GM19023 (cell line): ENCODE measurements at regions not wholly inside any gene's neighbourhood (a gene's known extent, or its start where the extent isn't known, plus 50 kb on each side); places are given as distances from the start of the nearest gene placed in this dataset.
A peak's percentile ranks its signal among the peaks of the same experiment; 100 is the strongest.

ENCODE experiments used
- ATAC-seq: cut with Tn5 transposase; IDR thresholded peaks from one replicate; pipeline ENCODE4 v1.9.1; 2021; ENCODE audit warnings: mild to moderate bottlenecking, moderate library complexity; ENCODE audit not compliant: unreplicated experiment

DNA sequence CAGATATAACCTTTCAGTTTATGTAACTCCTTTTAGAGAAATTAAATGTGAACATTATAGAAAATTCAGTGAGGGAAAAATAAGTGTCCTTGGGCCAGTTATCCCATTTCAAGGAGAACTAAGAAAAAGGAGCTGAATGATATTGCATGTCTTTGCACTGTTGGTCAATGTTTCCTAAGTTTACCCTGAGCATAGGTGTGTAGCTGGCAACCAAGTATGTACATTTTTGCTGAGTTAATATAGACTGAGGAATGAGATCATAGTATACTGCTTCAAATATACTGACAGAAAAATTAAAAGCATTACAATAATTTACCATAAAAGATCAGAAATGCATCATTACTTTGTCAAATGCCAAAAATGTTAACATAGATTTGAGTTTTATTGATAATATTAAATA is 2128.7 kb upstream of the C9orf72 start:
- ATAC-seq = no peak

DNA sequence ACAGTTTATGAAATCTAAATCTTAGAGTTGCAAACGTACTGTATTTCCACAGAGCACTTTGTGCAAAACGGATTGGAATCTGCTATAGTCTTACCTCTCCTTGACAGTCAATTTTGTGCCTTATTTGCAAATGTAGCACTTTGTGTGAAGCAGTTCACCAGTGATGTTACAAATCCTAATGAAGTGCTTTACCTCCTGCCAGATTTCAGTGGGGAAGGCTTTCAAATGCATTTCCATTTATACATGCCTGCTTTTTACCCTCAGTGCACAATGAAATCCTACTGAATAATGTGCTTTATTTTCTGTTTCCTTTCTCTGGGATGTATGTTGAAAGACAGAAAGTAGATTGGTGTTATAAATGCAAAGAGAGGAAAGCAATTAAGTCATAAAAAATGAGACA is 2141.6 kb upstream of the C9orf72 start:
- ATAC-seq = no peak

DNA sequence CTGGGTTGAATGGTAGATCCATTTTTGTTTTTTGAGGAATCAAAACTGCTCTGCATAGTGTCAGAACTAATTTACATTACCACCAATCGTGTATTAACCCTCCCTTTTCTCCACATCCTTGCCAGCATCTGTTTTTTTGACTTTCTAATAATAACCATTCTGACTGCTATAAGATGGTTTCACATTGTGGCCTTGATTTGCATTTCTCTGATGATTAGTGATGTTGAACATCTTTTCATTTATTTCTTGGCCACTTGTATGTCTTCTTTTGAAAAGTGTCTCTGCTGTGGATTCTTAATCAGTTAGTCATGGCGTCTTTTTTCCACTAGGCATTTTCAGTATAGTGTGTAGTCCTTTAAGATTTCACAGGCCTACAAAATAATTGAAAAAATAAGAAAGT is 2144.3 kb upstream of the C9orf72 start:
- no peak for ATAC-seq

DNA sequence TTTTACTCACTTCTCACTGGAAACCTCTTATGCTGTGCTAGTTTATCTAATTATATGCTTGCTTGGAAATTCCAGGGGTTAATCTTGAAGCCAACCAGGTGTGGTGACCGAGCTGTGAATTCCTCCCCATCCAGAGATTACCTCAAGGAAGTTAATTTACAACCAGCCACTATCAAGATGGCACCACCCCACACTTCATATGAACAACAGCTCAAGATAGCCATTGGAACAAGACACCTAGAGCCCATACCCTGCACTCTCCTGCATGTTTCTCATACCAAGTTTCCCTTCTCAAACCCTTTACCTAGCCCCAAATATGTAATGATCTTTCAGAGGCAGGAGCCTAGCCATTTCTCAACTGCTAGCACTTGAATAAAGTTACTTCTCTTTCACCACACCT is 2156.9 kb upstream of the C9orf72 start:
- ATAC-seq = no peak

DNA sequence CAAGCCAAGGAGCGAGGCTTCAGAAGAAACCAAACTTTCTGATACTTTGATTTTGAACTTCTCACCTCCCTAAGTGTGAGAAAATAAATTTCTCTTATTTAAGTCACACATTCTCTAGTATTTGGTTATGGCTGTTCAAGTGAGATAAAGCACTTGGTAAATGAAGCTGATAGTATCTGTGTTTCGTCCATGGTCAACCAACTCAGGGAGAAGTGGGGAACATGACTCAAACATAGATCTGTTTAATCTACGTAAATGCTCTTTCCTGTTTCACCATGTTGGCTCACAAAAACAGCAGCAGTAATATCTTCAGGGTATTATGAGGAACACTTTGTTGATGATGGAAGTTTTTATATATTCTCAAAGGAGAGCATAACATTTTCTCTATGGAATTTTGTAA is 2167.2 kb upstream of the C9orf72 start:
- ATAC-seq = no peak

DNA sequence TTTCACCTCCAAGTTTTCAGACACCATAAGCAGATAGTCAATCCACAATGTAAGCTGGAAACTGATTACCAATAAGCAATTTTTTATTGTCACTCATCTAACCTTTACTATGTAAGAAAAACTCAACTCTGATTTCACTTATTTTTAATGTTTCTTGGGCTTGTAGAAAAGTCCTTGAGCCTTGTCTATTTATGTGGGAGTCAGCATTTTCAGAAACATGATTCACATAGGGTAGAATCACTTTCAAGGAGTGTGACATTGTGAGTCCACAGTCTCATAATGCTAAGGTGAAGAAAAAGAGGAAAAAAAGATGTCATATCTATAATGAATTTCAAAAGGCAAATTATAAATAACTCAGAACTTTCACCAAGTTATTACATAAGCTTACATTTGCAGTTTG is 2167.9 kb upstream of the C9orf72 start:
- ATAC-seq = no peak

DNA sequence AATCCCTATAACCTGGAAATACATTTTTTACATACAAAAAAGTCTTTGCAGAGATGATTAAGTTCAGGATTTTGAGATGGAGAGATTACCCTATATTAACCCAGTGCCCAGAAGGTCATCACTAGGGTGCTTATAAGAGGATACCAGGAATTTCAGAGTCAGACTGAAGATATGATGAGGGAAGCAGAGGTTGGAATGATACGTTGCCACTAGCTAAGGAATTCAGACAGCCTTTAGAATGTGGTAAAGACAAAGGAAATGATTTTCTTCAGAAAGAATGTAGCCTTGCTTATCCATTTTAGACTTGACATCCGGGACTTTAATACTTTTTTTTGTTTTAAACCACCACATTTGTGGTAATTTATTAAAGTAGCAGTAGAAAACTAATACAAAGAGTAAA is 2176.8 kb upstream of the C9orf72 start:
- no peak for ATAC-seq

DNA sequence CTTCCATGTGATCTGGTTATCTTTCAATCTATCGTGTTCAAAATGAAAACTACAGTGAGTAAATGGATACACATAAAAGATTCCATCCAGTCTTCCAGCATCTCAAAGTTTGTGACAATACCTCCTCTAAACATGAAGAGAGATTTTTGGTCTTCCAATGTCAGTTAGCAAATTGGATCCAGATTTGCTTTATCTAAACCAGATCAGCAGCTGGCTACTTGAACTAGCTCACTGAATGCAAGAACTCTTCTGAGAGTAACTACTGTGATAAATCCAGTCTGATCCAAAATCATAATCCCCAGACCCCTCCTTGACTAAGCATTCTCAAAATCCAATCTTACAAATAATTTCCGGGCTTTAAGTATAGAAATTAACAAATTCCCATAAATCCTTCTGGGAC is 2177.9 kb upstream of the C9orf72 start:
- no peak for ATAC-seq

DNA sequence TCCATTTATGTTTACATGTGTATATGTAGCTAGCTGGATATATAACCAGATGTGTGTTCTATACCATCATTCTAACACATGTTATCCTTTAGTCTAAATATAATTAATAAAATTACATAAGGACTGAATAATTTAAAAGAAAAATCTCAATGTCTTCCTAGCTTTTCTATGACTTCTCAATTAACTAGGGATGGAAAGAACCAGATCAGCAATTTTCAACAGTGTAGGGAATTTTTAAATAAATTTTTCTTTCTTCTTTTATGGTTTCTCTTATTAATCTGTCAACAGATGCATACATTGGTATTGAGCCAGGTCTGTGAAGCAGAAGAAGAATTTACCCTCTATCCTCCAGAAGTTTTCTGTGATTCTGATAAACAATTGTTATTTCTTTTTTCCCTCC is 2180.4 kb upstream of the C9orf72 start:
- ATAC-seq = no peak

DNA sequence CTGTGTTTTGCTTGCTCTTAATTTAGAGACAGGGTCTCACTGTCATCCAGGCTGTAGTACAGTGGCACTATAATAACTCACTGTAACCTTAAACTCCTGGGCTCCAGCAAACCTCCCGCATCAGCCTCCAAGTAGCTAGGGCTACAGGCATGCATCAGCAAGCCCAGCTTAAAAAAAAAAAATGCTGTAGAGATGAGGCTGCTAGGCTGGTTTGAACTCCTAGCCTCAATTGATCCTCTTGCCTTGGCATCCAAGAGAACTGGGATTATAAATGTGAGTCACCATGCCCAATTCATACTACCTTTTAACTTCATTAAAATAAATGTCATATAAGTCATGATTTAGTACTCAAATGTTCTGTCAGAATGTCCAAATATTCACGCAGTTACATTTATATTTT is 2195.7 kb upstream of the C9orf72 start:
- no peak for ATAC-seq

DNA sequence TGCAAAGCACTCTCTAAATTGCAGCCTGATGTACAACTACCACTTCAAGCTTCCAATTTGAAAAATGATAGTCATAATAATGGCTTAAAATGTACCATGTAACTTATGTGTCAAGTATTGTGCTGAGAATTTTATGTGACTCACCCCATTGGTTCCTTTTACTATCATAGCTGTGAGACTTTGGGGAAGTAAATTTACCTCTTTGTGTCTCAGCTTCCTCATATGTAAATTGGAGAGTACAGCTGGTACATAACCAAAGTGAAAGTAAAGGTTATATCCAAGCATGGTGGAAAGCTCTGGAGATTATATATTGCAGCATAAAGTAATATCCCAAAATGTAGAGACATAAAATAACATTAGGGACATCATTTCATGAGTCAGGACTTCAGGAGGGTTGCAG is 2200.4 kb upstream of the C9orf72 start:
- no peak for ATAC-seq

DNA sequence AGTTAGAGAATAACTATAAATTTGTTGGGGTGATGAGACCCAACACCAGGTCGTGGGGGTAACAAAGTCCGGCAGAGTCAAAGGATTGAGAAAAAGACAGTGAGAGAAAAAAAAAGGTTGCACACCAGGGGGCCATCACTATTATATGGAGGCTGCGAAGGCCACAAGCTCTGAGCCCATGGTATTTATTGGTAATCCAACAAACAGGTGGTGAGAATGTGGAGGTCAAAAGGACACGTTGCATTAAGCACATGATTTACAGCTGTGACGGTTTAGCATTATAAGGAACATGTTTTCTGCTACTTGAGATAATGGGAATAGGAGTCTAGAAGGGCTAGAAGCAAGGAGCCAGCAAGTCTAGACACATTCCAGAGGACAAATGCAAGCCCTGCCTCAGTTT is 2202.2 kb upstream of the C9orf72 start:
- ATAC-seq = no peak

DNA sequence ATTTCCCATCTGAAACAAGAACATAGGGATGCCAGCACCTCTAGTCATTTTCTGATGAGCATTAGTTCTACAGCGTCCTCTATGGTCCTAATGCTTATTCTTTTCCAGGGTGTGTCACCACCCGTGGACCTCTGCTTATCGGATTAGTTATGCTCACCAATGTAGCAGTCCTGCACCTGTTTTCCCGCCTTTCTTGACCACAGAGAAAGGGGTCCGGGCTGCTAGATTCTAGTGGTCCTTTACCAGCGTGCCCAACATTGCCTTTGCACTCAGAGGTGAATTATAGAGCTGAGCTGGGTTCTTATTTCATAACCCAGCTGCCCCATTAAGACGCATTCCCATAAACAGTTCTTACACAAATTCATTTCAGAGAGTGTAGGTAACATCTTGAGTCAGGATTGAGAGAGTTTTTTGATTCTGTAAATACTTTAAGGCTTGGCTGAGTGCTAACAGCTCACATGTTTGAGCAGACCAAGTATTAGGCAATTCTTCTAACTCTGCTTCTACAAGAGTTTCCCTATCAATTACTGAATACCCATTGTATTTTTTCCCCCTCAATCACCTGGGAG is 2205.1 kb upstream of the C9orf72 start:
- ATAC-seq = no peak

DNA sequence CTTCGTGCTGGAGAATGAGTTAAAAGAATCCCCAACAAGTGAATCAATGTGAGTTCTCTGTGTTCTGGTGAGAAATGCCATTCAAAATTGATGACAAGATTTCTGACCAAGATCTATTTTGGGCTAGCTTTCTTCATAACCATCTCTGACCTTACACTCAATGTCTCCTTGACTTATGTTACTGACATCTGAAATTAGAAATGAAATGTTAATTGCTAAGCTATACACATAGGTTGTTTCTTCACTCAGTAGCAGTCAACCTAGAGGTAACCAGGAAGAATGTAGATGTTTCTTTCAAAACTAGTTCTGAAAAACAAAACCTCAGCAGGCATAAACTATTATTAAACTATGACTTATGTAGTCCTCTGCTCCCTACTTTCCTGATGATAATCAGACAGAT is 2220.7 kb upstream of the C9orf72 start:
- ATAC-seq = no peak

DNA sequence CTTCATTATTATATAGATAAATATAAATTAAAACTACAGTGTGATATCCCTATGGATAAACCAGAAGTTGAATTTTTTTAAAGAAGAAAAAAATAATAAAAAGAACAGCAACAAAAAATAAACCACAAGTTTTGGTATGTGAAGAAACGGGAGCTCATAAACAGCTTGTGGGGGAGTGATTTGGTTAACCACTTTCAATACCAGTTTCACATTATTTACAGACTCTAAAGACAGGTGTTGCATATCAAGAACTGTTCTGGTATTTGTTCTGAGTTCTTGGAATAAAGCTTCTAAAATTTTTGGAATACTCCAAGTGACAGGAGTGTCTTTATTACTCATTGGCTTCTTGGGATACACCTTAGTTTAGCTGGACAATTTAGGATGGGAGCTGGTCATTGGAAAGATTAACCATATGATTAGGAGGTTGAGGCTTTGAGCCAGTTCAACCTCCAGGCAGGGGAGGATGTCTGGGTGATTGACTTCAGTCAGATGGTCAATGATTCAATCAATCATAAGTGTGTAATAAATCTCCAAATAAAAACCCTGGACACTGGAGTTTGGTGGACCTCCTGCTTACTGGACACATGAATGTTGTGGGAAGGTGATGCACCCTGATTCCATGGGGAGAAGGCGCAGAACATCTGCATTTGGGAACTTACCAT is 2223.1 kb upstream of the C9orf72 start:
- peak; percentile 83 for ATAC-seq

DNA sequence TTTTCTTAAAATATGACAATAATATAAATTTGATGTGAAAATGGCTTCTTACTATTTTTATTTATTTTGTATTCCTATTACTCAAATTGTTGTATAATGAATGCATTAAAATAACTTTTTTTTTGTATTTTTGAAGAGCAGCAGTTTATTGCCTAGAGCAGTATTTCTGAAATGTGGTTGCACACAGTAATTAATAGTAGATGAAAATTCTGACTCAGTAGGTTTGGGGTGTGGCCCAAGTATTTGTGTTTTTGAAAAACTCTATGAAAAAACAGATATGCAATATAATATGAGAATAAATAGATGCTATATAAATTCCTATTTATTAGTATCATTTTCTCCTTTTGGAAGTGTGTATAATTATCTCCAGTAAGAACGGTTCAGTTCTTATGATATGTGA is 2225.3 kb upstream of the C9orf72 start:
- no peak for ATAC-seq

DNA sequence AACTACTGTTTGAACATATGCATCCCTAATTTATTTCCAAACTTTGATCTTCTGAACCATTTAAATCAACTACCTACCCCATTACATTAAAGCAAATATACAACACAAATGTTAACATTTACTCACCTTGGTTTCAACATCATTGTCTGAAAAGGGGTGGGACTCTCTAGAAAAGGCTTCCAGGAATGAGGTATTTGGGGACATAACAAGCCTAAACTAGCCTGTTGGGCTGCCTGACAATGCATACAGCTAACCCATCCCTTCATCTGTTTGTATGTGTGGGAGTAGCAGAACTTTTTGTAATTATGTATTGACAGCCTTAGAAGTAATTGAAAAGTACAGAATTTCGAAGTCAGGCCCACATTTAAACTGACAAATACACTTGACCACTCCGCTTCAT is 2225.9 kb upstream of the C9orf72 start:
- ATAC-seq = no peak

DNA sequence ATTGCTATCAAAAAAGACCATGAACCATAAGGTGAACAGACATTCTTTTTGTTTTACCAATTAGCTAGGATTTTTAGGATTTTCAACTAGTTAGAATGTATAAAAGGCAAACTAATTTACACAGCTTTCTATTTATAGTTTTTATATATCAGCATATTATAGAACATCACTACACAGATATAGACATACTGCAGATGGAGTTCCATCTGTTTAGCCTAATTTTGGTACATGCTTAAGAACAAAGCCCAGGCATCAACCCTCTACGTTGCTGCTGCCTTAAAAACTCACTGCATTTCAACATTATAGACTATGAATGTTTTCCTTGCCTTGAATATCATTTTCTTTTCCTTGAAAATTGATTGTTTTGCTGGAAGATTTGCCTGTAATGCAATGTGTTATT is 2227.5 kb upstream of the C9orf72 start:
- ATAC-seq = no peak

DNA sequence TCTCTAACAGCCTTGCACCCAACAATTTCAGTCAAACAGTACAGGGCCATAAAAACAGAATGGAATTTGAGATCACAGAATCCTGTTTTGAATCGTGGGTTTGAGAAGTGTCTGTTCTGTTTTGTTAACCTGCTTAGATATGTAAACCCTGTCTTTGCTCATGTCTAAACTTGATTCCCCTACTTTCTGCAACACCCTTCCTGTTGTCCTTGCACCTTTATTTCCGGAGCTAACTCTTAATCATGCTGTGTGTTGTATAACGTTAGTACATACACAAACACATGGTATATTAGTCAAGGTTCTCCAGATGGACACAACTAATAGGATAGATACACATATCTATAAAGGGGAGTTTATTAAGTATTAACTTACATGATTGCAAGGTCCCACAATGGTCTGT is 2229.2 kb upstream of the C9orf72 start:
- ATAC-seq = no peak

DNA sequence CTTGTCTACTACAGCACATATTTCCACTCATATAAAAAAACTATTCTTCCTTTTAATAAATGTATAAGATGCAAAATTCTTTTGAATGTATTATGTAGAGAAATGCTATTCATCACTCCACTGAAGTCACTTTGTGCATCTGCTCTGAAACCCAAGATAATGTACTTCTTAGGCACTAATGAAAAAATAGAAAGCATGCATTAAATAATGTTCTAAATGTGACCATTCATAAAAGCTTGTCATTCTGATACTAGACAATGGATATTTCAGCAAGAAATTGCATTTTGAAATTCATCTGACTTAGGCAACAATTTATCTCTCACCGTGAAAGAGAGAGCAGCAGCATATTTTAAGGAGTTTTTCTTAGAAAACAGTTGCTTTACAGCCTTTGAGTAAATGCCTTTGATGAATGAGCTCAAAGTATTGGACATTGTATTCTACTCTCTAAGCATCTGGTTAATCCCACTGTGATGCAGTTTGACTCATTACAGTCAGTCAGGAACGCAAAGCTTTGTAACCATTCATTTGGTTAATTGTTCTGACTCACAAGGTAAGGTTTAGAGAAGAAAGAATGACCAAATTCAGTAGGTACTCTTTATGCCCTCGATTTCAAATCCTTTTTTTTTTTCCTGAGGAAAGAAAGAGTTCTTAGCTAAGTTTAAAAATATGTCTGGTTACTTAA is 2233.8 kb upstream of the C9orf72 start:
- no peak for ATAC-seq

DNA sequence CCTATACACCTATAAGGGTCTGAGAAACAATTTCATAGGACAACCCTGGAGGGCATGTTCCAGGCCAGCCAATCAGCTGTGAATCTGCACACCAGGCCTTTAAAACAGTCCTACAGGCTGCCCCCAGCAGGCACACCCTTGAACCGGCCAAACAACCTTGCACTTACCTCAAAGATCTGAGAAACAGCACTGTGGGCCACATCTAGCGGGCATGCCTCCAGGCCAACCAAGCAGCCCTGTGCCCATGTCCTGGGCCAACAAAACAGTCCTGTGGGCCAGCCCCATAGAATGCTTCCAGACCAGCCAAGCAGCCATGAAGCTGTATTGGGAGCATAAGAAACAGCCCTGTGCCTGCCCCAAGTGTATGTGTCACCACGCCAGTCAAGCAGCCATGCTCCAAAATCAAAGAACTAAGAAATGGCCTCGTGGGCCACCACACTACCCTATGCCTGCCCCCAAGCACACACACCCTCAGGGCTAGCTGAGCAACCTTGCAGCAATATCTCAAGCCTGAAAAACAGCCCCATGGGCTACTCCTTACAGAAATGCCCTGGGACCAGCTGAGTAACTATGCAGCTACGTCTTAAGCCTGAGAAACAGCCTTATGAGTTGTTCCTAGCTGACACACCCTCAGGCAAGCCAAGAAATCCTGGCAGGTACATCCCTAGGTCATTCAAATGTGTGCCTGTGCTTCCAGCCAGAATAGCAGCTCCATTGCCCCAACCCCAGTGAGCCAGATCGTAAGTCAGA is 2243.8 kb upstream of the C9orf72 start:
- ATAC-seq = no peak

DNA sequence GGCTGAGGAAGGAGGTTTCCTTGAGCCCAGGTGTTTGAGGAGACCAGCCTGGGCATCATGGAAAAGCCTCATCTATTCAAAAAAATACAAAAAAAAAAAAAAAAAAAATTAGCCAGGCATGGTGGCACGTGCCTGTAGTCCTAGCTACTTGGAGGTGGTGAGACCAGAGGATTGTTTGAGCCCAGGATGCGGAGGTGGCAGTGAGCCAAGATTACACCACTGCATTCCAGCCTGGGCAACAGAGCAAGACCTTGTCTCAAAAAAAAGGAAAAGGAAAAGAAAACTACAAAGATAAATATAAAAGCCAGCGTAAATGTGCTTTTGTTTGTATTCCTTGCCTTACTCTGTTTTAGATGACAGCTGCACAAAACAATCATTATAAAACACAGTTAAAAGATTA is 2249.2 kb upstream of the C9orf72 start:
- ATAC-seq = no peak
